ENCODE measurements at regions not wholly inside any gene's neighbourhood (a gene's known extent, or its start where the extent isn't known, plus 50 kb on each side); places are given as distances from the start of the nearest gene placed in this dataset.
"Not testable (repeated sequence)": the region's sequence is repeated elsewhere in the genome, so short reads cannot be mapped to it uniquely, and the experiment has no call there.

DNA sequence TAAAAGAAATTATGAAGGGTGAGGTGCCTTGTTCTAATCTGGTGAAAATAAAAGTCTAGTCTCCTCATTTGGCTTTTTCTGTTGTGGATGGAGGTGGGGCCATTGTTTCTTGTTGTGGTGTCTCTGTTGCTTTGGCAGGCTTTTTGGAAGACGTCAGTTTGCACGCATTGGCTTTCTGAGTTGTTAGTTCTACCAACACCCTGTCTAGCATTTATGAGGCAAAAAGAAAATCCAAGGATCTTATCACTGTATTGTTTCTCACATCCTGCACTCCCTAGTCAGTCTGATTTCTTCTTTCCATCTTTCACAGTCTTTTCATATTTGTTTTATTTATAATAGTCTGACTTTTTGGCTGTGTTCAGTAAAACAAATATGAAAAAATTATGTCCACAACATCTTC, 898.3 kb downstream of the REEP3 start:
- TF ChIP-seq, protein P1, sequence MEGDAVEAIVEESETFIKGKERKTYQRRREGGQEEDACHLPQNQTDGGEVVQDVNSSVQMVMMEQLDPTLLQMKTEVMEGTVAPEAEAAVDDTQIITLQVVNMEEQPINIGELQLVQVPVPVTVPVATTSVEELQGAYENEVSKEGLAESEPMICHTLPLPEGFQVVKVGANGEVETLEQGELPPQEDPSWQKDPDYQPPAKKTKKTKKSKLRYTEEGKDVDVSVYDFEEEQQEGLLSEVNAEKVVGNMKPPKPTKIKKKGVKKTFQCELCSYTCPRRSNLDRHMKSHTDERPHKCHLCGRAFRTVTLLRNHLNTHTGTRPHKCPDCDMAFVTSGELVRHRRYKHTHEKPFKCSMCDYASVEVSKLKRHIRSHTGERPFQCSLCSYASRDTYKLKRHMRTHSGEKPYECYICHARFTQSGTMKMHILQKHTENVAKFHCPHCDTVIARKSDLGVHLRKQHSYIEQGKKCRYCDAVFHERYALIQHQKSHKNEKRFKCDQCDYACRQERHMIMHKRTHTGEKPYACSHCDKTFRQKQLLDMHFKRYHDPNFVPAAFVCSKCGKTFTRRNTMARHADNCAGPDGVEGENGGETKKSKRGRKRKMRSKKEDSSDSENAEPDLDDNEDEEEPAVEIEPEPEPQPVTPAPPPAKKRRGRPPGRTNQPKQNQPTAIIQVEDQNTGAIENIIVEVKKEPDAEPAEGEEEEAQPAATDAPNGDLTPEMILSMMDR (IDR thresholded peaks at IDR 0.05; ENCODE audit: insufficient read depth, low read depth, low read length), result no peak
- H3K4me3 ChIP-seq (ENCODE audit: low read depth, low read length), result no peak overlapping the region
- DNase-seq (ENCODE audit: low read depth), result no peak

DNA sequence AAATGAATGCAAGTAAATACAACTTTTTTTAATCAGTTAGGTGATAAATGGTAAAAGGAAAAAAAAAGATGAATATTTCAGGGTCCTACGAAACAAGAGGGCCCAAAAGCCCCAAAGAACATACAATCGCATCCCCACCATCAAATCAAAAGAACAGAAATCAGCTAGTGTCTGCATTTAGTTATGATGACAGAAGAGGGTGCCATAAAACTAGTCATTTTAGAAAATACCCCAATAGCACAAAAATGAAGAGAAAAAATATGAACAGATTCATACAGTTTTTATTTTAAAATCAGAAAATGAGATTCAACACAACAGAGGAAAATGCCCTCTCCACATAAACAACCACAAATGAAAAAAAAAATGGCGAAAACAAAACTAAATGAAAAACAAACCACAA, 905.5 kb downstream of the REEP3 start:
- TF ChIP-seq, protein P1 (IDR thresholded peaks at IDR 0.05; ENCODE audit: insufficient read depth, low read depth, low read length), result no peak
- no peak for DNase-seq (ENCODE audit: low read depth)
- no peak overlapping the region for H3K4me3 ChIP-seq (ENCODE audit: low read depth, low read length)

DNA sequence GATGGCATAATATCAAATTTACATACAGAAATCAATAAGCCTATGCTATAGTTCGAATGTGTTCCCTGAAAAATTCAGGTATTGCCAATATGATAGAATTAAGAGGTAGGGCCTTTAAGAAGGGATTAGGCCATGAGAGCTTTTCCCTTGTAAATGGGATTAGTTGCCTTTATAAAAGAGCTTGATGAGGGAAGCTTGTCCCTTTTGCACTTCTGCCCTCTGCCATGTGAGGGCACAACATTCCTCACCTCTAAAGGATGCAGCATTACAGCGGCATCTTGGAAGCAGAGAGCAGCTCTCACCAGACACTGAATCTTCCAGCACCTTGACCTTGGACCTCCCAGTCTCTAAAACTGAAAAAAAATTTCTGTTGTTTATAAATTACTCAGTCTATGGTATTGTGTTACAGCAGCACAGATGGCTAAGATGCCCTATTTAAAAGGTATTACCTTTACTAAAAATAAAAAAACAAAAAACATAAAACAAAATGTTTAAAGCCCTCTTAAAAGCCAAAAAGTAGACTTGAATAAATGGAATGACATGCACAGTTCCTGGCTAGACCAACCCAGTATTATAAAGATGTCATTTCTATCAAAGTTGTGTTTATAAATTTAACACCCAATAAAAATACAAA, 909.6 kb downstream of the REEP3 start:
- no peak for DNase-seq (ENCODE audit: low read depth)
- no peak overlapping the region for H3K4me3 ChIP-seq (ENCODE audit: low read depth, low read length)
- TF ChIP-seq, protein P1 (IDR thresholded peaks at IDR 0.05; ENCODE audit: insufficient read depth, low read depth, low read length), result no peak

DNA sequence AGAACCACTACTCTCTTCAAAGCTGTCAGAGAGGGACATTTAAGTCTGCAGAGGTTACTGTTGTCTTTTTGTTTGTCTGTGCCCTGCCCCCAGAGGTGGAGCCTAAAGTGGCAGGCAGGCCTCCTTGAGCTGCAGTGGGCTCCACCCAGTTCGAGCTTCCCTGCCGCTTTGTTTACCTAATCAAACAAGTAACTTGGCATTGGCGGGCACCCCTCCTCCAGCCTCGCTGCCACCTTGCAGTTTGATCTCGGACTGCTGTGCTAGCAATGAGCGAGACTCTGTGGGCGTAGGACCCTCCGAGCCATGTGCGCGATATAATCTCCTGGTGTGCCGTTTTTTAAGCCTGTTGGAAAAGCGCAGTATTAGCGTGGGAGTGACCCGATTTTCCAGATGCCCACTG, 920.7 kb downstream of the REEP3 start:
- not testable (repeated sequence) for DNase-seq (ENCODE audit: low read depth); H3K4me3 ChIP-seq (ENCODE audit: low read depth, low read length)

DNA sequence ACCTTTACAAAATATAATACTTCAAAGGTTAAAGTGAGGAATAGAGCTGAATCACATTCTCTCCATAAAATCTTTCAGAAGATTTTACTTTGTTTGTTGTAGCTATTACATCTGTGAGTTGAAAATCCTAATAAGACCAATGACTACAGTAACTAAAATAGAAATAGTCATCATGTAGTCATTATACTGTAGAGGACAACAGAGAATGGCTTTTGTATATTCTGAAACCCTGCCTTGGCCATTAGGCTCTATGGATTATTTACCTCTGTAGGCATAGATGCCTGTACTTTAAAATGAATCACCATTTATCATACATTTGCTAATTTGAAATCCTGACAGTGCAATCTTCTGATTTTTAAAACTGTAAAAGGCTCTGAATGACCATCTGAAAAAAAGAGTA, 923.0 kb downstream of the REEP3 start:
- DNase-seq (ENCODE audit: low read depth), result no peak
- no peak overlapping the region for H3K4me3 ChIP-seq (ENCODE audit: low read depth, low read length)
- TF ChIP-seq, protein P1 (IDR thresholded peaks at IDR 0.05; ENCODE audit: insufficient read depth, low read depth, low read length), result no peak

DNA sequence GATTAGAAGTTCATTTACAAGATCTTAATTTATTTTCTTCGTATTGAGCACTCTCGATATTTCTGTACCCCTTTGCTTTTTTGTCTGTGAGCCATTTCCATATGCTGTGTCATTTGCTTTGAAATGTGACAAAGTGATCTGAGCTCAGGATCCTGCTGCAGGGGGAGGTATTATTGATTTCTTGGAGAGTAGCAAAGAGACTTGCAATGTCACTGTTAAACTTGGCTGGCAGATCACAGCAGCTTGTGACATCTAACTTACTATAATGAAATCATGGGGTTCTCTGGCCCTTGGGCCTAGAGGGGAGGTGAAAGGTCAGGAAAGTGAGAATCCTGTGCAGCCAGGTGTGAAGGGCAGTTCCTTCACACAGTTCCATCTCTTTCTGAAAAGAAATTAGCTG, 923.4 kb downstream of the REEP3 start:
- TF ChIP-seq, protein P1 (IDR thresholded peaks at IDR 0.05; ENCODE audit: insufficient read depth, low read depth, low read length), result no peak
- H3K4me3 ChIP-seq (ENCODE audit: low read depth, low read length), result no peak overlapping the region
- no peak for DNase-seq (ENCODE audit: low read depth)

DNA sequence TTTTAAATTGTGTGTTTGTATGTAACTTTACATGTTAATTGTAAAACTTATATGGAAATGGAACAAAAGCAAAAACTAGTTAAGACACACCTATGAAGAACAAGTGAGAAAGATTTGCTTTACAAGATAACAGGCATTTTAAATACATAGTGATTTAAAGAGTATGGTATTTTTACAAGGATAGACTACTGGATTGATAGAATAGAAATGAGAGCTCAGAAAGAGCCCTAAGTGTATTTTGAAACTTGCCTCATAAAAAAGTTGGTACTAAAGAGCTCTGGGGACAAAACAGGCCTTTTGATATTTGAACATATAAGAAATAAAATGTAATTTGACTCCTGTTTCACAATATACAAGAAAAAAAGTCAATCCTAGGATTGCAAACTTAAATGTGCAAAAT, 928.4 kb downstream of the REEP3 start:
- DNase-seq (ENCODE audit: low read depth), result no peak
- TF ChIP-seq, protein P1 (IDR thresholded peaks at IDR 0.05; ENCODE audit: insufficient read depth, low read depth, low read length), result no peak
- H3K4me3 ChIP-seq (ENCODE audit: low read depth, low read length), result no peak overlapping the region
